Neural cell (in vitro differentiated cells): ENCODE measurements at regions not wholly inside any gene's neighbourhood (a gene's known extent, or its start where the extent isn't known, plus 50 kb on each side); places are given as distances from the start of the nearest gene placed in this dataset.

Source experiments
- H2AFZ ChIP-seq: fragments of 200-600, 300-800 bp; sonication (generic), shearing (Covaris generic); 2 replicates; pipeline ENCODE4 v1.6.0; 2014; ENCODE audit warnings: low read depth, mild to moderate bottlenecking, antibody characterized with exemption, low read length, moderate library complexity
- H3F3A ChIP-seq: fragments of 200-600 bp; shearing (Covaris generic); 2 replicates; pipeline ENCODE4 v1.6.1; 2016; ENCODE audit warnings: mild to moderate bottlenecking, moderate library complexity, mixed read lengths, antibody characterized with exemption, low read length; ENCODE audit not compliant: insufficient read depth, poor library complexity, severe bottlenecking
- H3K27ac ChIP-seq: fragments of 200-600, 300-800 bp; sonication (generic), shearing (Covaris generic); 2 replicates; pipeline ENCODE4 v1.5.1; 2014; ENCODE audit warnings: mild to moderate bottlenecking, low read length, moderate library complexity
- H3K27me3 ChIP-seq: fragments of 300-800, 200-600 bp; sonication (generic), shearing (Covaris generic); 2 replicates; pipeline ENCODE4 v1.6.0; 2014; ENCODE audit warnings: mild to moderate bottlenecking, low read depth, low read length, moderate library complexity; ENCODE audit not compliant: insufficient read depth
- H3K36me3 ChIP-seq: fragments of 300-800, 200-600 bp; sonication (generic), shearing (Covaris generic); 2 replicates; pipeline ENCODE4 v1.5.1; 2014; ENCODE audit warnings: mild to moderate bottlenecking, antibody characterized with exemption, low read length, moderate library complexity; ENCODE audit not compliant: insufficient read depth
- H3K4me2 ChIP-seq: fragments of 300-800, 200-600 bp; sonication (generic), shearing (Covaris generic); 2 replicates; pipeline ENCODE4 v1.6.0; 2014; ENCODE audit warnings: mild to moderate bottlenecking, low read length
- H3K4me3 ChIP-seq: fragments of 300-800, 200-600 bp; sonication (generic), shearing (Covaris generic); 2 replicates; pipeline ENCODE4 v1.5.1; 2014; ENCODE audit warnings: mild to moderate bottlenecking, low read length, moderate library complexity
- H3K79me2 ChIP-seq: fragments of 200-600 bp; shearing (Covaris generic); replicated peaks from 2 replicates; pipeline ENCODE4 v1.6.0; 2014; ENCODE audit warnings: mild to moderate bottlenecking, low read length, moderate library complexity; ENCODE audit not compliant: insufficient read depth
- H3K9ac ChIP-seq: fragments of 300-800, 200-600 bp; sonication (generic), shearing (Covaris generic); 2 replicates; pipeline ENCODE4 v1.6.1; 2016; ENCODE audit warnings: mild to moderate bottlenecking, low read length, mixed read lengths
- H3K9me2 ChIP-seq: fragments of 200-600 bp; shearing (Covaris generic); 2 replicates; pipeline ENCODE4 v1.6.1; 2016; ENCODE audit warnings: mild to moderate bottlenecking, low read length, mixed read lengths; ENCODE audit not compliant: insufficient read depth
- H3K9me3 ChIP-seq: fragments of 200-600, 300-800 bp; sonication (generic), shearing (Covaris generic); 2 replicates; pipeline ENCODE4 v1.6.1; 2016; ENCODE audit warnings: mild to moderate bottlenecking, mixed run types, low read length, moderate library complexity, mixed read lengths
- H4K20me1 ChIP-seq: fragments of 200-600 bp; shearing (Covaris generic); 2 replicates; pipeline ENCODE4 v1.6.1; 2016; ENCODE audit warnings: mild to moderate bottlenecking, mixed run types; ENCODE audit not compliant: insufficient read depth
- EP300 ChIP-seq: fragments of 450-650 bp; conservative IDR thresholded peaks from 2 replicates; pipeline ENCODE4 v1.6.1; 2014; ENCODE audit warnings: antibody characterized with exemption, mild to moderate bottlenecking, moderate library complexity; ENCODE audit not compliant: poor library complexity, severe bottlenecking
- EZH2 ChIP-seq: fragments of 200-600, 300-800 bp; shearing (Covaris generic), sonication (generic); IDR thresholded peaks from 2 replicates; pipeline ENCODE4 v1.6.1; 2014; ENCODE audit warnings: antibody characterized with exemption, low read length, borderline replicate concordance, mild to moderate bottlenecking; ENCODE audit not compliant: insufficient read depth, poor library complexity, severe bottlenecking
- MXI1 ChIP-seq: fragments of 450-650 bp; conservative IDR thresholded peaks from 2 replicates; pipeline ENCODE4 v1.6.1; 2014; ENCODE audit warnings: antibody characterized with exemption, mild to moderate bottlenecking; ENCODE audit not compliant: poor library complexity, severe bottlenecking
- POLR2AphosphoS5 ChIP-seq: IDR thresholded peaks from 2 replicates; pipeline ENCODE4 v1.6.1; 2012
- RAD21 ChIP-seq: fragments of 450-650 bp; conservative IDR thresholded peaks from 2 replicates; pipeline ENCODE4 v1.6.1; 2014; ENCODE audit warnings: antibody characterized with exemption, mild to moderate bottlenecking, moderate library complexity
- SMC3 ChIP-seq: fragments of 450-650 bp; conservative IDR thresholded peaks from 2 replicates; pipeline ENCODE4 v1.6.1; 2014; ENCODE audit warnings: antibody characterized with exemption, mild to moderate bottlenecking, moderate library complexity; ENCODE audit not compliant: poor library complexity
- TAF1 ChIP-seq: IDR thresholded peaks from 2 replicates; pipeline ENCODE4 v1.6.1; 2012; ENCODE audit warnings: low read depth
- TF ChIP-seq, protein P1 (sequence below): fragments of 450-650 bp; IDR thresholded peaks from 2 replicates; pipeline ENCODE4 v1.5.1; 2014; ENCODE audit warnings: antibody characterized with exemption, mild to moderate bottlenecking, moderate library complexity; ENCODE audit not compliant: poor library complexity, severe bottlenecking
- TF ChIP-seq, protein P2 (sequence below): IDR thresholded peaks from 2 replicates; pipeline ENCODE4 v1.6.1; 2012; ENCODE audit warnings: borderline replicate concordance

DNA sequence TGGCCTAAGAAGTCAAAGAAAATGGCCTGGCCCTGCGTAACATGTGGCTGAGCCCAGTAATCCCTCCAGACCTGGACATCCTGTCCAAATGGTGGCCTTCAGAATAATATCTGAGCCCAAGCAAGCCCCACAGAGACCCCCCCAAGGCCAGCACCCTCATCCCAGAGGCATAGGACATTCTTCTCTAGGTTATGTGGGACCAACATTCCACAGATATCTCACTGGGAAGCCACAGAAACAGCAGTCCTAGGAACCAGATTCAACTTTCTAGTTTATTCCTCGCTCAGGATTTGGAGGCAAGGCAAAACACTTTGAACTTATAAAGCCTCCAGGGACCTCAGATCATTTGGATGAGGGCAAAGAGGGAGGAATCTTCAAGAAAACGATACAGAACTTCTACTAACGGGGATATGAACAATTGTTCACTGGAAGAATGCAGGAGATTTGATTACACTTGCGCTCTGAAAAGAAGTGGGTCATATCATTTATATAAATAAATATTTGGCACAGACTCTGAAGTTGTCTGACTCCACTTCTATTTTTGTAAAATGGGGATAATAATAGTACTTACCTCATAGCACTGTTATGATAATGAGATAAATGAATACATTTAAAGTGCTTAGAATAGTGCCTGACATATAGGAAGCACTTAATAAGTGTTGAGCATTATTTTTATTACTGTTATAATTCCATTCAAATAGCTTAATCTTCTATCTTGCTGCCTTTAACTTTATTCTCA, 171.5 kb downstream of the NUAK1 start:
- Histone ChIP-seq H2AFZ (no peak overlapping the region), H3K4me2 (no peak overlapping the region), H3K79me2 (no peaks in the 10 kb centered on the region), H3K4me3 (no peak overlapping the region), H3K27ac (no peak overlapping the region), H3K9ac (no peak overlapping the region), H3F3A (no peaks in the 10 kb centered on the region), H3K36me3 (no peaks in the 10 kb centered on the region), H4K20me1 (no peaks in the 10 kb centered on the region), H3K9me3 (no peaks in the 10 kb centered on the region), H3K27me3 (no peaks in the 10 kb centered on the region), H3K9me2 (no peaks in the 10 kb centered on the region)
- TF ChIP-seq TAF1 = no peak

DNA sequence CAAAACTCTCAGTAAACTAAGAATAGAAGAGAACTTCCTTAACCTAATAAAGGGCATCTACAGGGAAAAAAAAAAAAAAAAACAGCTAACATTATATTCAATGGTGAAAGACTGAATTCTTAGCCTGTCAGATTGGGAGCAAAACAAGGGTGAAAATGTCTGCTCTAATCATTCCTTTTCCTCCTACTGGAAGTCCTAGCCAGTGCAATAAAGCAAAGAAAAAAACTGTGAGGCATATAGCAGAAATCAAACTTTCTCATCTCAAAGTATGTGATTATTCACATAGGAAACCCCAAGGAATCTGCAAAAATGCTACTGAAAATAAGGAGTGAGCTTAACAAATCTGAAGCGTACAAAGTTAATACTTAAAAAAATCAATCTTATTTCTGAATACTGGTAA, 170.7 kb downstream of the NUAK1 start:
- Histone ChIP-seq H3K4me3 (no peak overlapping the region), H3K9ac (no peak overlapping the region), H3K4me2 (no peak overlapping the region), H3F3A (no peaks in the 10 kb centered on the region), H3K9me2 (no peaks in the 10 kb centered on the region), H3K27ac (no peak overlapping the region), H4K20me1 (no peaks in the 10 kb centered on the region), H3K27me3 (no peaks in the 10 kb centered on the region), H2AFZ (no peak overlapping the region), H3K36me3 (no peaks in the 10 kb centered on the region), H3K79me2 (no peaks in the 10 kb centered on the region), H3K9me3 (no peaks in the 10 kb centered on the region)
- TF ChIP-seq RAD21 (no peak), EP300 (no peak), MXI1 (no peak), SMC3 (no peak), TAF1 (no peak), POLR2AphosphoS5 (no peak), EZH2 (no peak)
- TF ChIP-seq, protein P1, sequence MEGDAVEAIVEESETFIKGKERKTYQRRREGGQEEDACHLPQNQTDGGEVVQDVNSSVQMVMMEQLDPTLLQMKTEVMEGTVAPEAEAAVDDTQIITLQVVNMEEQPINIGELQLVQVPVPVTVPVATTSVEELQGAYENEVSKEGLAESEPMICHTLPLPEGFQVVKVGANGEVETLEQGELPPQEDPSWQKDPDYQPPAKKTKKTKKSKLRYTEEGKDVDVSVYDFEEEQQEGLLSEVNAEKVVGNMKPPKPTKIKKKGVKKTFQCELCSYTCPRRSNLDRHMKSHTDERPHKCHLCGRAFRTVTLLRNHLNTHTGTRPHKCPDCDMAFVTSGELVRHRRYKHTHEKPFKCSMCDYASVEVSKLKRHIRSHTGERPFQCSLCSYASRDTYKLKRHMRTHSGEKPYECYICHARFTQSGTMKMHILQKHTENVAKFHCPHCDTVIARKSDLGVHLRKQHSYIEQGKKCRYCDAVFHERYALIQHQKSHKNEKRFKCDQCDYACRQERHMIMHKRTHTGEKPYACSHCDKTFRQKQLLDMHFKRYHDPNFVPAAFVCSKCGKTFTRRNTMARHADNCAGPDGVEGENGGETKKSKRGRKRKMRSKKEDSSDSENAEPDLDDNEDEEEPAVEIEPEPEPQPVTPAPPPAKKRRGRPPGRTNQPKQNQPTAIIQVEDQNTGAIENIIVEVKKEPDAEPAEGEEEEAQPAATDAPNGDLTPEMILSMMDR = no peak
- TF ChIP-seq, protein P2, sequence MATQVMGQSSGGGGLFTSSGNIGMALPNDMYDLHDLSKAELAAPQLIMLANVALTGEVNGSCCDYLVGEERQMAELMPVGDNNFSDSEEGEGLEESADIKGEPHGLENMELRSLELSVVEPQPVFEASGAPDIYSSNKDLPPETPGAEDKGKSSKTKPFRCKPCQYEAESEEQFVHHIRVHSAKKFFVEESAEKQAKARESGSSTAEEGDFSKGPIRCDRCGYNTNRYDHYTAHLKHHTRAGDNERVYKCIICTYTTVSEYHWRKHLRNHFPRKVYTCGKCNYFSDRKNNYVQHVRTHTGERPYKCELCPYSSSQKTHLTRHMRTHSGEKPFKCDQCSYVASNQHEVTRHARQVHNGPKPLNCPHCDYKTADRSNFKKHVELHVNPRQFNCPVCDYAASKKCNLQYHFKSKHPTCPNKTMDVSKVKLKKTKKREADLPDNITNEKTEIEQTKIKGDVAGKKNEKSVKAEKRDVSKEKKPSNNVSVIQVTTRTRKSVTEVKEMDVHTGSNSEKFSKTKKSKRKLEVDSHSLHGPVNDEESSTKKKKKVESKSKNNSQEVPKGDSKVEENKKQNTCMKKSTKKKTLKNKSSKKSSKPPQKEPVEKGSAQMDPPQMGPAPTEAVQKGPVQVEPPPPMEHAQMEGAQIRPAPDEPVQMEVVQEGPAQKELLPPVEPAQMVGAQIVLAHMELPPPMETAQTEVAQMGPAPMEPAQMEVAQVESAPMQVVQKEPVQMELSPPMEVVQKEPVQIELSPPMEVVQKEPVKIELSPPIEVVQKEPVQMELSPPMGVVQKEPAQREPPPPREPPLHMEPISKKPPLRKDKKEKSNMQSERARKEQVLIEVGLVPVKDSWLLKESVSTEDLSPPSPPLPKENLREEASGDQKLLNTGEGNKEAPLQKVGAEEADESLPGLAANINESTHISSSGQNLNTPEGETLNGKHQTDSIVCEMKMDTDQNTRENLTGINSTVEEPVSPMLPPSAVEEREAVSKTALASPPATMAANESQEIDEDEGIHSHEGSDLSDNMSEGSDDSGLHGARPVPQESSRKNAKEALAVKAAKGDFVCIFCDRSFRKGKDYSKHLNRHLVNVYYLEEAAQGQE = no peak
